Spleen (tissue), 11 donors: ENCODE measurements at regions not wholly inside any gene's neighbourhood (a gene's known extent, or its start where the extent isn't known, plus 50 kb on each side); places are given as distances from the start of the nearest gene placed in this dataset.

Experiments
- DNase-seq: peaks from one replicate; pipeline ENCODE4 v3.0.0-alpha.2; 2020
- H3K27ac ChIP-seq, 8 donors: fragments of 200-600 bp; sonication (generic) in 7 of 8; 1 replicate in 4 of 8; 2 replicates in 4 of 8; pipeline versions ENCODE4 v1.5.0 to v1.8.0; 2016 to 2021; ENCODE audit warnings: inconsistent platforms in 4 of 8, mild to moderate bottlenecking in 4 of 8, moderate library complexity in 1 of 8
- H3K27me3 ChIP-seq, 7 donors: fragments of 200-600 bp; sonication (generic) in 6 of 7; replicated peaks in 1 of 7; 1 replicate in 4 of 7; 2 replicates in 3 of 7; pipeline versions ENCODE4 v1.5.0 to v1.8.0; 2016 to 2021; ENCODE audit warnings: inconsistent platforms in 3 of 7, mild to moderate bottlenecking in 1 of 7
- H3K36me3 ChIP-seq, 6 donors: fragments of 200-600 bp; sonication (generic) in 5 of 6; 1 replicate in 4 of 6; 2 replicates in 2 of 6; pipeline versions ENCODE4 v1.5.0 to v1.8.0; 2016 to 2021; ENCODE audit warnings: inconsistent platforms in 2 of 6
- H3K4me1 ChIP-seq, 6 donors: fragments of 200-600 bp; sonication (generic) in 5 of 6; 1 replicate in 3 of 6; 2 replicates in 3 of 6; pipeline versions ENCODE4 v1.5.0 to v1.8.0; 2016 to 2021; ENCODE audit warnings: inconsistent platforms in 3 of 6
- H3K4me3 ChIP-seq, 8 donors: fragments of 200-600 bp; sonication (generic) in 7 of 8; 1 replicate in 4 of 8; 2 replicates in 4 of 8; pipeline versions ENCODE4 v1.5.0 to v1.8.0; 2016 to 2021; ENCODE audit warnings: inconsistent platforms in 4 of 8, mild to moderate bottlenecking in 4 of 8, moderate library complexity in 2 of 8
- H3K9me3 ChIP-seq, 8 donors: fragments of 200-600 bp; sonication (generic) in 7 of 8; 1 replicate in 4 of 8; 2 replicates in 4 of 8; pipeline versions ENCODE4 v1.5.0 to v1.8.0; 2016 to 2021; ENCODE audit warnings: inconsistent platforms in 4 of 8
- CTCF ChIP-seq, 11 experiments: fragments of 200-600 bp in 7 of 11; fragments of 450-650 bp in 4 of 11; sonication (generic) in 4 of 11; IDR thresholded peaks in 8 of 11; conservative IDR thresholded peaks in 3 of 11; 1 replicate in 7 of 11; 2 replicates in 4 of 11; pipeline versions ENCODE4 v1.4.0 to v1.8.0; 2016 to 2021; ENCODE audit warnings: antibody characterized with exemption in 11 of 11, inconsistent platforms in 4 of 11, mild to moderate bottlenecking in 1 of 11
- POLR2A ChIP-seq, 3 donors: fragments of 450-650 bp; IDR thresholded peaks; one replicate each; pipeline ENCODE4 v1.5.1; 2017; ENCODE audit warnings: antibody characterized with exemption in 3 of 3, mild to moderate bottlenecking in 1 of 3
- POLR2AphosphoS5 ChIP-seq, 3 donors: sonication (generic); formaldehyde crosslinking; IDR thresholded peaks; one replicate each; pipeline ENCODE4 v1.5.1; 2017; ENCODE audit warnings: antibody characterized with exemption in 3 of 3
- WGBS, 5 donors: extraction: QIAGEN DNeasy Blood & Tissue Kit in 3 of 5; methylation state at CpG; one replicate each; pipeline versions ENCODE4 v1.1.5 to v1.1.7; 2013 to 2018; 5-methylcytosine and 5-hydroxymethylcytosine counted together
- intact Hi-C: fragments of 100-400 bp; cut with DNase I; formaldehyde crosslinking; loops from one replicate; pipeline ENCODE4 v1.15.0; 2023; ENCODE audit warnings: low total_unique reads
- donor health status: healthy with polysubstance abuse.
- donor health status: DM: no; HTN: no; CAD: no; lungs with moderate emphysema.
- donor health status: DM: no; HTN: no; CAD: no.
- donor health status: Bipolar disorder and iron deficiency.
- donor health status: healthy.
- donor health status: DM: no; HTN: no; CAD: no.
- donor health status: DM: yes; HTN: yes; CAD: no.

DNA sequence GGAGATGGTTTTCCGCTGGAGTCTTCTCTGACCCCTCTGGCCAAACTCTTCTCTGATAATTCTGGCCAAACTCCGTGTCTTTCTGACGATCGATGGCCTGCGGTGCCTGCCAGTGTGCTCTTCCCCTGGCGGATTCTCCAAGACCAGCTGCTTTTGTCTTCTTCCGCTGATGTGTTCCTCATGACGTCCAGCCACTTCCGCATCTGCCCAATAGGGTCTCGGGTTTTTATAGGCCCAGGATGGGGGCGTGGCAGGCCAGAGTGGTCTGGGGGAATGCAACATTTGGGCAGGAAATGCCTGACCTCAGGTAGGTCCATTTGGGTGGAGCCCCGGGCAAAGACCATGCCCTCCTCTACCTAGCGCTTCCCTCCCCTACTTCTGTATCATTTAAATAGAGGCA, 1542.1 kb downstream of the STIM2 start:
- DNase-seq = no peak
- intact Hi-C loops = no loop called here
- H3K4me3 ChIP-seq = no peak overlapping the region
- H3K4me1 ChIP-seq = no peaks in the 10 kb centered on the region
- no peak for TF ChIP-seq POLR2AphosphoS5 (IDR thresholded peaks at IDR 0.05)
- no peak for TF ChIP-seq POLR2A (IDR thresholded peaks at IDR 0.05)
- no peak for TF ChIP-seq CTCF (IDR thresholded peaks at IDR 0.05 in 8 of 11, conservative IDR thresholded peaks at IDR 0.05 in 3 of 11)
- no peaks in the 10 kb centered on the region for H3K27me3 ChIP-seq
- 80 to 92% (median 90%) methylated on average over 13 of the region's 13 CpGs for WGBS, 5 donors
- H3K9me3 ChIP-seq = peaks cover 0 to 29% (median 5%) of the 10 kb centered on the region in 8 donors
- no peak overlapping the region for H3K27ac ChIP-seq
- H3K36me3 ChIP-seq = no peaks in the 10 kb centered on the region

DNA sequence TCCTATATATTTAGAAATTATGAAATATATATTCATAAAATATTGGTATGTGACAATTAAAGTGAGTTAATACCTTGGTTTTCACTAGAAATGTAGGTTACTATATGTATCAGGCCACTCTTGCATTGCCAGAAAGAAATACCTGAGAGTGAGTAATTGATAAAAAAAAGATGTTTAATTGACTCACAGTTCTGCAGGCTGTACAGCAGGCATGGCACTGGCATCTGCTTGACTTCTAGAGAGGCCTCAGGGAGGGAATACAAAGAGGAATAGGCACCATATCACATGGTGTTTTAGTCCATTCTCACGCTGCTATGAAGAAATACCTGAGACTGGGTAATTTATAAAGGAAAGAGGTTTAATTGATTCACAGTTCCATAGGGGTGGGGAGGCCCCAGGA, 1560.6 kb downstream of the STIM2 start:
- H3K4me1 ChIP-seq = no peaks in the 10 kb centered on the region
- intact Hi-C loops = no loop called here
- DNase-seq = no peak
- no peak overlapping the region for H3K4me3 ChIP-seq
- H3K27me3 ChIP-seq = no peaks in the 10 kb centered on the region
- peaks cover 0 to 5% (median 0%) of the 10 kb centered on the region in 8 donors for H3K9me3 ChIP-seq
- 72 to 94% (median 86%) methylated on average over 1 of the region's 1 CpG for WGBS, 5 donors
- H3K27ac ChIP-seq = no peak overlapping the region
- TF ChIP-seq POLR2A (IDR thresholded peaks at IDR 0.05) = no peak
- TF ChIP-seq POLR2AphosphoS5 (IDR thresholded peaks at IDR 0.05) = no peak
- no peak for TF ChIP-seq CTCF (IDR thresholded peaks at IDR 0.05 in 8 of 11, conservative IDR thresholded peaks at IDR 0.05 in 3 of 11)
- no peaks in the 10 kb centered on the region for H3K36me3 ChIP-seq

GRCh38 chr4:28426251-28426650, 1565.6 kb downstream of the STIM2 start:
- intact Hi-C loops = no loop called here
- no peak for TF ChIP-seq POLR2AphosphoS5 (IDR thresholded peaks at IDR 0.05)
- no peak for TF ChIP-seq CTCF (IDR thresholded peaks at IDR 0.05 in 8 of 11, conservative IDR thresholded peaks at IDR 0.05 in 3 of 11)
- no peak for TF ChIP-seq POLR2A (IDR thresholded peaks at IDR 0.05)
- WGBS, 5 donors = 29 to 69% (median 51%) methylated on average over 1 of the region's 1 CpG
- H3K27ac ChIP-seq = no peak overlapping the region
- H3K4me1 ChIP-seq = no peaks in the 10 kb centered on the region
- H3K27me3 ChIP-seq = no peaks in the 10 kb centered on the region
- H3K36me3 ChIP-seq = no peaks in the 10 kb centered on the region
- peaks cover 0 to 5% (median 0%) of the 10 kb centered on the region in 8 donors for H3K9me3 ChIP-seq
- H3K4me3 ChIP-seq = no peak overlapping the region
- no peak for DNase-seq

DNA sequence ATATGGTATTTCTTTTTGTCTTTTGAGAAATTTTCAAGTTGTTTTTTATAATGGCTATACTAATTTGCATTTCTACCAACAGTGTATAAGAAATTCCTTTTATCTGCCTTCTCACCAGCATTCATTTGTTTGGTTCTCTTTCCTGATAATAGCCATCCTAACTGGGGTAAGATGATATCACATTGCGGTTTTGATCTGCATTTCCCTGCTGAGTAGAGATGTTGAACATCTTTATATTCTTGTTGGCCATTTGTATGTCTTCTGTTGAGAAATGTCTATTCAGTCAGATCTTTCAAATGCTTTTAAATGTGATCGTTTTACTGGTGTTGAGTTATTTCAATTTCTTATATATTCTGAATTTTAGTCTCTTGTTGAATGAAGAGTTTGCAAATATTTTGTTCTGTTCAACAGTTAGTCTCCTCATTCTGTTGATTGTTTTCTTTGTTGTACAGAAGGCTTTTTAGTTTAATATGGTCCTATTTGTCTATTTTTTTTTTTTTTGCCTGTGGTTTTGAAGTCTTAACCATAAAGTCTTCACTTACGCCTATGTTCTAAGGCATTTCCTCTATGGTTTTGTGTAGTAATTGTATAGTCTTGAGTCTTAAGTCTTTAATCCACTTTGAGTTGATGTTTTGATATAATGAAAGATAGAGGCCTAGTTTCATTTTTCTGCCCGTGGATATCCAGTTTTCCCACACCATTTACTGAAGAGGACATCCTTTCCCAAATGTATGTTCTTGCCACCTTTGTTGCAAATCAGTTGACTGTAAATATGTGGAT, 1566.9 kb downstream of the STIM2 start:
- peaks cover 0 to 6% (median 0%) of the 10 kb centered on the region in 8 donors for H3K9me3 ChIP-seq
- 69 to 85% (median 78%) methylated on average over 4 of the region's 4 CpGs for WGBS, 5 donors
- H3K27me3 ChIP-seq = no peaks in the 10 kb centered on the region
- H3K27ac ChIP-seq = no peak overlapping the region
- intact Hi-C loops = no loop called here
- no peak for DNase-seq
- no peaks in the 10 kb centered on the region for H3K4me1 ChIP-seq
- TF ChIP-seq POLR2AphosphoS5 (IDR thresholded peaks at IDR 0.05) (no peak), CTCF (IDR thresholded peaks at IDR 0.05 in 8 of 11, conservative IDR thresholded peaks at IDR 0.05 in 3 of 11) (no peak), POLR2A (IDR thresholded peaks at IDR 0.05) (no peak)
- no peak overlapping the region for H3K4me3 ChIP-seq
- no peaks in the 10 kb centered on the region for H3K36me3 ChIP-seq
